ENCODE measurements at regions not wholly inside any gene's neighbourhood (a gene's known extent, or its start where the extent isn't known, plus 50 kb on each side); places are given as distances from the start of the nearest gene placed in this dataset.

GRCh38 chr4:59374416-59374815 is 1825.7 kb upstream of the ADGRL3 start:
- Histone ChIP-seq H3K4me1 (ENCODE audit: control insufficient read depth, insufficient read depth, low read length) (no peaks in the 10 kb centered on the region), H3K4me3 (no peak overlapping the region), H3K36me3 (ENCODE audit: control insufficient read depth in 2 of 2, insufficient read depth in 2 of 2, low read length in 1 of 2) (no peaks in the 10 kb centered on the region), H3K27ac (ENCODE audit: control insufficient read depth, insufficient read depth) (no peak overlapping the region), H3K27me3 (replicated peaks in 1 of 2; ENCODE audit: control insufficient read depth in 2 of 2, insufficient read depth in 2 of 2, low read length in 1 of 2) (no peaks in the 10 kb centered on the region), H3K9me3 (replicated peaks; ENCODE audit: control insufficient read depth, insufficient read depth, low read length) (no peaks in the 10 kb centered on the region), H2AFZ (ENCODE audit: control insufficient read depth, low read depth, low read length) (no peak overlapping the region), H3K79me2 (ENCODE audit: control insufficient read depth, insufficient read depth, low read length) (no peaks in the 10 kb centered on the region), H3K9ac (ENCODE audit: control insufficient read depth, insufficient read depth, low read length) (no peak overlapping the region), H4K20me1 (ENCODE audit: control insufficient read depth, insufficient read depth) (no peaks in the 10 kb centered on the region), H3K4me2 (ENCODE audit: control insufficient read depth, insufficient read depth) (no peak overlapping the region)
- intact Hi-C loops (cut with micrococcal nuclease; ENCODE audit: unreplicated experiment): no loop called here
- BruUV-seq (replicated peaks): no TSS peak
- 23% methylated on average over 3 of the region's 3 CpGs for WGBS (ENCODE audit: insufficient coverage, insufficient replicate concordance, low lambda C conversion rate, missing lambda C conversion rate)
- ChIA-PET CTCF (no interaction called here), RAD21 (ENCODE audit: unreplicated experiment) (no interaction called here), POLR2A (no interaction called here), SMC1A (ENCODE audit: uncharacterized antibody, unreplicated experiment) (no interaction called here)
- TF ChIP-seq EZH2 (IDR thresholded peaks at IDR 0.05; ENCODE audit: borderline replicate concordance, control insufficient read depth, low read depth, low read length) (no peak), NR2C2 (IDR thresholded peaks at IDR 0.05; ENCODE audit: borderline replicate concordance, control insufficient read depth, insufficient read length, low read depth) (no peak), SUPT20H (IDR thresholded peaks at IDR 0.05; ENCODE audit: borderline replicate concordance, control insufficient read depth, low read depth, low read length) (no peak), ATF2 (IDR thresholded peaks at IDR 0.05; ENCODE audit: low read length) (no peak), BRCA1 (IDR thresholded peaks at IDR 0.05; ENCODE audit: low read depth, low read length) (no peak), POLR2AphosphoS2 (IDR thresholded peaks at IDR 0.05; ENCODE audit: low read depth, low read length) (no peak), BHLHE40 (IDR thresholded peaks at IDR 0.05; ENCODE audit: borderline replicate concordance in 1 of 2, low read depth in 2 of 2, low read length in 1 of 2) (no peak), CTCF (IDR thresholded peaks at IDR 0.05 in 2 of 3, conservative IDR thresholded peaks at IDR 0.05 in 1 of 3; ENCODE audit: control insufficient read depth in 2 of 3, extremely low read depth in 1 of 3, insufficient read depth in 1 of 3, low read depth in 3 of 3, low read length in 3 of 3) (0 out of 6 replicates have a peak, but pooled peaks of 2 of the 3 experiments have one; percentile 6 to 8), RAD51 (IDR thresholded peaks at IDR 0.05) (no peak)
- ATAC-seq: peak; percentile 54; the same call in 2 of the 3 replicates
- no peak for DNase-seq (ENCODE audit: low read depth, low spot score)
- in situ Hi-C loops (cut with MboI): no loop called here
- FAIRE-seq: no peak

All from GM12878 (cell line).